Transverse colon (tissue), 4 donors: ENCODE measurements at regions not wholly inside any gene's neighbourhood (a gene's known extent, or its start where the extent isn't known, plus 50 kb on each side); places are given as distances from the start of the nearest gene placed in this dataset.
"Not testable (repeated sequence)": the region's sequence is repeated elsewhere in the genome, so short reads cannot be mapped to it uniquely, and the experiment has no call there.

Experiments
- DNase-seq: peaks from one replicate; pipeline ENCODE4 v3.0.0-alpha.2; 2019
- H3K27ac ChIP-seq, 4 donors: fragments of 200-600 bp; sonication (generic); 2 replicates each; pipeline ENCODE4 v1.5.1; 2016 to 2018; ENCODE audit warnings: inconsistent platforms in 4 of 4
- H3K27me3 ChIP-seq: fragments of 200-600 bp; sonication (generic); 2 replicates; pipeline ENCODE4 v1.5.1; 2017; ENCODE audit warnings: inconsistent platforms
- H3K36me3 ChIP-seq, 4 donors: fragments of 200-600 bp; sonication (generic); 2 replicates each; pipeline ENCODE4 v1.5.1; 2017 to 2019; ENCODE audit warnings: inconsistent platforms in 4 of 4
- H3K4me1 ChIP-seq, 4 donors: fragments of 200-600 bp; sonication (generic); 2 replicates each; pipeline ENCODE4 v1.5.1; 2017 to 2020; ENCODE audit warnings: inconsistent platforms in 4 of 4
- H3K4me3 ChIP-seq, 4 donors: fragments of 200-600 bp; sonication (generic); 1 replicate in 1 of 4; 2 replicates in 3 of 4; pipeline versions ENCODE4 v1.5.1 to v1.6.1; 2017 to 2019; ENCODE audit warnings: inconsistent platforms in 4 of 4
- H3K9me3 ChIP-seq, 2 donors: fragments of 200-600 bp; sonication (generic); 2 replicates each; pipeline ENCODE4 v1.5.1; 2017 to 2019; ENCODE audit warnings: inconsistent platforms in 2 of 2
- CTCF ChIP-seq, 5 experiments: fragments of 200-600 bp in 3 of 5; fragments of 450-650 bp in 2 of 5; sonication (generic) in 3 of 5; IDR thresholded peaks; 1 replicate in 2 of 5; 2 replicates in 3 of 5; pipeline ENCODE4 v1.5.1; 2016 to 2017; ENCODE audit warnings: antibody characterized with exemption in 5 of 5, inconsistent platforms in 3 of 5, mild to moderate bottlenecking in 2 of 5, moderate library complexity in 1 of 5
- EP300 ChIP-seq: sonication (generic); formaldehyde crosslinking; IDR thresholded peaks from one replicate; pipeline ENCODE4 v1.6.1; 2017; ENCODE audit warnings: antibody characterized with exemption, low read depth
- POLR2A ChIP-seq: fragments of 450-650 bp; IDR thresholded peaks from one replicate; pipeline ENCODE4 v1.6.1; 2016; ENCODE audit warnings: antibody characterized with exemption, mild to moderate bottlenecking, moderate library complexity
- POLR2AphosphoS5 ChIP-seq, 3 donors: sonication (generic); formaldehyde crosslinking; IDR thresholded peaks; one replicate each; pipeline ENCODE4 v1.6.1; 2016; ENCODE audit warnings: antibody characterized with exemption in 3 of 3
- WGBS, 2 donors: methylation state at CpG; one replicate each; pipeline ENCODE4 v1.1.5; 2018; ENCODE audit warnings: low coverage in 1 of 2; 5-methylcytosine and 5-hydroxymethylcytosine counted together
- in situ Hi-C, 4 donors: fragments of 200-750 bp; cut with MboI; loops; one replicate each; pipeline versions ENCODE4 v1.15.0 to v1.15.1; 2017; ENCODE audit warnings: low sequenced_read_pairs in 3 of 4, low pct_ligation_motif_present in 1 of 4, low pct_unique_long_range_greater_than_20kb in 1 of 4
- intact Hi-C: fragments of 100-400 bp; cut with DNase I; formaldehyde crosslinking; loops from one replicate; pipeline ENCODE4 v1.15.1; 2023; ENCODE audit warnings: low total_unique reads

GRCh38 chr11:38345286-38345685 is 1747.2 kb upstream of the RAG2 start:
- Histone ChIP-seq H3K27ac (no peak overlapping the region), H3K4me1 (no peaks in the 10 kb centered on the region), H3K4me3 (no peak overlapping the region), H3K27me3 (no peaks in the 10 kb centered on the region), H3K9me3 (peaks cover 0 to 4% of the 10 kb centered on the region in 2 donors), H3K36me3 (no peaks in the 10 kb centered on the region)
- in situ Hi-C loops (no loop called here), intact Hi-C loops (no loop called here)
- TF ChIP-seq POLR2A, result no peak
- TF ChIP-seq POLR2AphosphoS5 (IDR thresholded peaks at IDR 0.05), result no peak
- TF ChIP-seq EP300, result no peak
- no peak for TF ChIP-seq CTCF (IDR thresholded peaks at IDR 0.05)
- no peak for DNase-seq
- 88 to 91% methylated on average over 3 of the region's 3 CpGs for WGBS, 2 donors

- DNase-seq, H3K27me3 ChIP-seq, H3K4me1 ChIP-seq, intact Hi-C loops, H3K4me3 ChIP-seq, H3K36me3 ChIP-seq, H3K9me3 ChIP-seq, in situ Hi-C loops, H3K27ac ChIP-seq: not testable (repeated sequence)
- 90 to 92% methylated on average over 2 of the region's 2 CpGs for WGBS, 2 donors
Measured at GRCh38 chr11:38341612-38342011, 1743.6 kb upstream of the RAG2 start.

GRCh38 chr11:38339835-38340440 is 1741.9 kb upstream of the RAG2 start:
- 75 to 80% methylated on average over 7 to 8 of the region's 8 CpGs for WGBS, 2 donors
- intact Hi-C loops, result no loop called here

GRCh38 chr11:38338022-38338421 is 1740.0 kb upstream of the RAG2 start:
- WGBS, 2 donors, result 73 to 81% methylated on average over 5 of the region's 5 CpGs
- H3K36me3 ChIP-seq, intact Hi-C loops, H3K9me3 ChIP-seq, H3K27me3 ChIP-seq, DNase-seq, H3K4me3 ChIP-seq, in situ Hi-C loops, H3K4me1 ChIP-seq, H3K27ac ChIP-seq: not testable (repeated sequence)

More at GRCh38 chr11:38339835-38340440, 1741.9 kb upstream of the RAG2 start:
- no peaks in the 10 kb centered on the region for H3K36me3 ChIP-seq
- H3K4me1 ChIP-seq, result no peaks in the 10 kb centered on the region
- H3K4me3 ChIP-seq, result no peak overlapping the region
- in situ Hi-C loops, result no loop called here
- H3K27ac ChIP-seq, result no peak overlapping the region
- no peak for TF ChIP-seq EP300
- TF ChIP-seq POLR2AphosphoS5 (IDR thresholded peaks at IDR 0.05), result no peak
- TF ChIP-seq CTCF (IDR thresholded peaks at IDR 0.05), result no peak
- no peak for TF ChIP-seq POLR2A
- no peaks in the 10 kb centered on the region for H3K27me3 ChIP-seq
- peaks cover 0 to 3% of the 10 kb centered on the region in 2 donors for H3K9me3 ChIP-seq
- DNase-seq, result no peak

GRCh38 chr11:38332046-38332445 is 1734.0 kb upstream of the RAG2 start:
- no peaks in the 10 kb centered on the region for H3K27me3 ChIP-seq
- no peak for DNase-seq
- intact Hi-C loops (no loop called here), in situ Hi-C loops (no loop called here)
- TF ChIP-seq POLR2A, result no peak
- no peak for TF ChIP-seq POLR2AphosphoS5 (IDR thresholded peaks at IDR 0.05)
- TF ChIP-seq CTCF (IDR thresholded peaks at IDR 0.05), result no peak
- TF ChIP-seq EP300, result no peak
- no peak overlapping the region for H3K4me3 ChIP-seq
- H3K27ac ChIP-seq, result no peak overlapping the region
- no peaks in the 10 kb centered on the region for H3K4me1 ChIP-seq
- H3K36me3 ChIP-seq, result no peaks in the 10 kb centered on the region
- no peaks in the 10 kb centered on the region for H3K9me3 ChIP-seq
- 75 to 85% methylated on average over 3 of the region's 3 CpGs for WGBS, 2 donors
